ENCODE measurements at regions not wholly inside any gene's neighbourhood (a gene's known extent, or its start where the extent isn't known, plus 50 kb on each side); places are given as distances from the start of the nearest gene placed in this dataset.

- no peak for DNase-seq
These were observed 59.0 kb upstream of the MINAR1 start for GRCh38 chr15:79373113-79373512.

- DNase-seq = no peak
These were observed 58.4 kb upstream of the MINAR1 start for GRCh38 chr15:79373728-79374127.

- no peak for DNase-seq
These were observed 55.8 kb upstream of the MINAR1 start for GRCh38 chr15:79376383-79376782.

- peak; percentile 90 for DNase-seq
These were observed 53.6 kb upstream of the MINAR1 start for GRCh38 chr15:79378394-79379109.

- peak; percentile 88 for DNase-seq
These were observed 51.2 kb upstream of the MINAR1 start for GRCh38 chr15:79380755-79381497.

- DNase-seq = no peak
These were observed 50.5 kb upstream of the MINAR1 start for GRCh38 chr15:79381593-79381992.

Data from OCI-M1 (cell line).